ENCODE measurements at regions not wholly inside any gene's neighbourhood (a gene's known extent, or its start where the extent isn't known, plus 50 kb on each side); places are given as distances from the start of the nearest gene placed in this dataset.

GRCh38 chr14:27063959-27064358 is 466.1 kb upstream of the NOVA1 start:
- DNase-seq (no peak), ATAC-seq (no peak)
- no peak overlapping the region for H3K27ac ChIP-seq
- no peaks in the 10 kb centered on the region for H3K27me3 ChIP-seq
- no peaks in the 10 kb centered on the region for H3K4me1 ChIP-seq
- no peaks in the 10 kb centered on the region for H3K36me3 ChIP-seq
- intact Hi-C loops (cut with DNase I) = no loop called here
- H3K4me3 ChIP-seq = no peak overlapping the region
- no peak for TF ChIP-seq POLR2A (IDR thresholded peaks at IDR 0.05)
- no peak for TF ChIP-seq CTCF (IDR thresholded peaks at IDR 0.05)
- H3K9me3 ChIP-seq = no peaks in the 10 kb centered on the region

GRCh38 chr14:27065886-27066285 is 468.1 kb upstream of the NOVA1 start:
- no peak for ATAC-seq
- intact Hi-C loops (cut with DNase I) = no loop called here
- Histone ChIP-seq H3K9me3 (no peaks in the 10 kb centered on the region), H3K27me3 (no peaks in the 10 kb centered on the region), H3K4me1 (no peaks in the 10 kb centered on the region), H3K4me3 (no peak overlapping the region), H3K27ac (no peak overlapping the region), H3K36me3 (no peaks in the 10 kb centered on the region)
- no peak for DNase-seq
- no peak for TF ChIP-seq POLR2A (IDR thresholded peaks at IDR 0.05)
- TF ChIP-seq CTCF (IDR thresholded peaks at IDR 0.05) = no peak
- 30 to 43% (median 31%) methylated on average over 2 of the region's 2 CpGs for WGBS, 4 donors

- DNase-seq (no peak), ATAC-seq (no peak)
- no peak for TF ChIP-seq POLR2A (IDR thresholded peaks at IDR 0.05)
- TF ChIP-seq CTCF (IDR thresholded peaks at IDR 0.05) = no peak
- H3K27me3 ChIP-seq = no peaks in the 10 kb centered on the region
- intact Hi-C loops (cut with DNase I) = no loop called here
- no peak overlapping the region for H3K27ac ChIP-seq
- no peaks in the 10 kb centered on the region for H3K9me3 ChIP-seq
- 71 to 78% (median 75%) methylated on average over 2 of the region's 2 CpGs for WGBS, 4 donors
- H3K4me1 ChIP-seq = no peaks in the 10 kb centered on the region
- H3K4me3 ChIP-seq = no peak overlapping the region
- H3K36me3 ChIP-seq = no peaks in the 10 kb centered on the region
Measured at GRCh38 chr14:27067961-27068360, 470.1 kb upstream of the NOVA1 start.

GRCh38 chr14:27072589-27072988 is 474.8 kb upstream of the NOVA1 start:
- 52 to 70% (median 62%) methylated on average over 5 of the region's 5 CpGs for WGBS, 4 donors
- H3K27ac ChIP-seq = no peak overlapping the region

More at GRCh38 chr14:27072589-27072988, 474.8 kb upstream of the NOVA1 start:
- ATAC-seq (no peak), DNase-seq (no peak)
- no peak for TF ChIP-seq POLR2A (IDR thresholded peaks at IDR 0.05)
- no peak for TF ChIP-seq CTCF (IDR thresholded peaks at IDR 0.05)
- no peaks in the 10 kb centered on the region for H3K36me3 ChIP-seq
- no peaks in the 10 kb centered on the region for H3K27me3 ChIP-seq
- no peaks in the 10 kb centered on the region for H3K9me3 ChIP-seq
- intact Hi-C loops (cut with DNase I) = no loop called here
- H3K4me1 ChIP-seq = no peaks in the 10 kb centered on the region
- H3K4me3 ChIP-seq = no peak overlapping the region

Measured in heart left ventricle (tissue), 16 donors.